GM18867 (cell line): ENCODE measurements at regions not wholly inside any gene's neighbourhood (a gene's known extent, or its start where the extent isn't known, plus 50 kb on each side); places are given as distances from the start of the nearest gene placed in this dataset.
"Not testable (repeated sequence)": the region's sequence is repeated elsewhere in the genome, so short reads cannot be mapped to it uniquely, and the experiment has no call there.

Experiments used
- ATAC-seq: cut with Tn5 transposase; IDR thresholded peaks from one replicate; pipeline ENCODE4 v1.9.1; 2021; ENCODE audit warnings: mild to moderate bottlenecking, moderate library complexity; ENCODE audit not compliant: unreplicated experiment

GRCh38 chr16:59601452-59601851 lies 867.3 kb upstream of the GOT2 start:
- no peak for ATAC-seq

DNA sequence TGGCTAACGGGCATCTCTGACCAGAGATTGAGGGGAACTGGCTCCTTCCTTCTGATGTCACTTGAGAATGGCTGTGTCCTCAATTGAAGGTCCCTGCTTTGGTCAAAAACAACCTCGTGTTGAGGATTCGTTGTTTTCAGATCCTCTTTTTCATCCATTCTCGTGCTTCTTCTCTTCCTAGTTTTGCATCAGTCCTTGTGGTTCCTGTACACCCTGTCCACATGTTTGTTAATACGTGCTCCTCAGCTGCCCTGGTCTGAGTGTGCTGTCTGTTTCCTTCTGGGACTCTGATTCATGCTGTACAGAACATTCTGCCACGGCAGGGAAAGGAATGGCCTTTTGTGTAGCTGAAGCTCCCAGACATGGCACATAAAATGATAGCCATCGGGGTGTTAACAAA lies 863.2 kb upstream of the GOT2 start:
- no peak for ATAC-seq

GRCh38 chr16:59596693-59597092 lies 862.6 kb upstream of the GOT2 start:
- ATAC-seq, result no peak

- peak; percentile 56 for ATAC-seq
Observed at GRCh38 chr16:59593194-59593661, 859.1 kb upstream of the GOT2 start.

- no peak for ATAC-seq
Observed at GRCh38 chr16:59591480-59591879, 857.4 kb upstream of the GOT2 start.

GRCh38 chr16:59590845-59591244 lies 856.7 kb upstream of the GOT2 start:
- ATAC-seq, result no peak

GRCh38 chr16:59586331-59586730 lies 852.2 kb upstream of the GOT2 start:
- no peak for ATAC-seq

- no peak for ATAC-seq
Observed at GRCh38 chr16:59574296-59574695, 840.2 kb upstream of the GOT2 start.

DNA sequence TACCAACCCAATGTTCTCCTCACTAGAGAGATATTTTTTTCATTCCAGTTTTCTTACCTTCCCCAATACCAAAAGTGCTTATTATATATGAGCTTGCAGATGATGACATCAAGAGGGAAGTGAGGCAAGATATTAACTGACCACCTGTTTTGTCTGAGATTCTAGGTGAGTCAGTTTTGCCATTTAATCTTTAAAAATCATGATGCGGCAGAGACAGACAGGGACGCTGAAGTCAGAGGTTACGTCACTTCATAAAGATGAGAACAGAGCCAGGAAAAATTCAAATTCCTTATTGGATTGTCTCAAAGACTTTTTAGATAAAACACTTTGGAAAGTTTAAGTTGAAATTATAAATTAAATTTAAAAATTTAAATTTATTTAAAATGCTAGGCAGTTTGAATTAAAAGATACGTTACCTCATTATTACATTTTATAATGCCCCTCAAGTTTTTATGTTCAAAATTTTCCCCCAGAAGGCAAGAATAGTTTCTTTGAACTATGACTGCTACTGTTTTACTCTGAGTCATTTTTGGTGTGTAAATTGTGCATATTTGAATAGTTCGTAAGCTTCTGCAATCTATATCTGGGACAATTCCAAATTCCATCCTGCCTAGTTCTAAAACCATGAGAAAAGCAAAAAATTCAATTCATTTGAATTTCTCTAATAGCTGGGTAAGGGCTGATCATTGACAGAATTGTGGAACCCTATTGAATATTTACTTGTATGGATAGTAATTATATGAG lies 839.6 kb upstream of the GOT2 start:
- ATAC-seq, result no peak

DNA sequence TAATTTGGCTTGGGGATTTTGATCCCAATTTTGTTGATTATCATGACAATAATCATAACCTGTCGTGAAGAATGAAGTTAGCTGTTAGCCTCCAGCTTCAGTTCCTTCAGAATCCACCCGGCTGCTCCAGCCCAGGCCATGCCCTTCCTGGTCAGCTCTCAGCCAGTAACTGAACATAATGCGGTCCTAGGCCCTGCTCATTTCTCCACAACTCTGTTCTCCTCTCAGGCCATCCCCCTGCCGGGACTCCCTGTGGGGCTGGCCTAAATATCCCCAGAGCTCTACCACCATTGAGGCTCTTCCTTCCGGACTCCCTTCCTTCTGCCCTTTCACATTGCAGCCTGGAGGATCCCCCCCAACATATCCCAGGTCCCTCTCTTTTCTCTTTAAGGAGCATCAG lies 833.4 kb upstream of the GOT2 start:
- ATAC-seq, result no peak

DNA sequence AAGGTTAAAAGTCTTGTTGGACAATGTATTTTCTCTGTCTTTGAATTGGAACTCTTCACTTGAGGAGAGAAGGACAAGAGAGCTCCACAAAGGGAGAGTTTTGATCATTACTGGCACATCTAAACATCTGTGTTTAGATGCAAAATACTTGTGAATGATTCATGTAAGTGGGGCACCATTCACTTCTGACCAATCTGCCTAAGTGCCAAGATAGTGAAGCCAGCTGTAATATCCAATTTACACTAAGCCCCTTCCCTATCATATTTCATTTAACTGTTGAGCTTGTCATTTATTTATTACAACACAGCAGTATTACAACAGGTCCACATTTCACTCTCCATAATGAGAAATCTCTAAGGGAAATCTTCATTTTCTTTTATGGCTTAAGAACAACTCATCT lies 832.3 kb upstream of the GOT2 start:
- no peak for ATAC-seq

GRCh38 chr16:59558679-59559078 lies 824.6 kb upstream of the GOT2 start:
- ATAC-seq, result no peak

DNA sequence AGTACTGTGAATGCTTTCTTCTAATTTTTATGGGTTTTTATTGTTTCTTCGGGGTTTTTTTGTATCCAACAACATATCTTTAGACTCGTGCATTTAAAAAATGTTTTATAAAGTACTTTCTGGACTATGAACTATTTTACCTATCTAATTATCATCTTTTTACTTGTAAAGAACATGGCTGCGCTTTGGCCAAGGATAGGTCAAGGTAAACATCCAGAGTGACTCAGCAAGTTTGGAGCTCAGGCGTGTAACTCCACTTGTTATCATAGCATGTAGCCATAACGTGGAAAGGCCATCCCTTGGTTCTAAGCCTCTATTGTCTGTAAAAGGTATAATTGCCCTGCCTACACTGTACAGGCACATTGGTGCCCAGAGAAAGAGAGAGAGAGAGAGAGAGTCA lies 818.0 kb upstream of the GOT2 start:
- no peak for ATAC-seq

- ATAC-seq, result no peak
Observed at GRCh38 chr16:59545721-59546120, 811.6 kb upstream of the GOT2 start.

- no peak for ATAC-seq
Observed at GRCh38 chr16:59543641-59544040, 809.5 kb upstream of the GOT2 start.

DNA sequence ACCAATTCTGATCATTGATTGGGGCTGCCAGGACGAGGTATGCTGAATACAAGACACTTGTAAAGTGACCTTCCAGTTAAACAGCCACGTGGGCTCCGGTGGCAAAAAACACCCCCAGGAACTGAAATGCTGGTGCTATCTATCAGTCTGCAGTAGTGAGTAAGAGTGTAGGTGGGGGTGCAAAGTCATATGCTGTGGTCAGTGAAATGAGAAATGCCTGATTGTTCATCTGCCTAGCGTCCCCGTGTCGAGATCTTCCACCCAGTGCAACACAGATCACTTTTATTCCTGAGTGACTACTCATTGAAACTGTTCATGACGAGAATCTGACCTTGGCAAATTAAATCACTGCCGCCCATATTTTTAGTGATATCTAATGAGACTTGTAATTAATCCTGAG lies 806.5 kb upstream of the GOT2 start:
- no peak for ATAC-seq

- no peak for ATAC-seq
Observed at GRCh38 chr16:59535298-59535697, 801.2 kb upstream of the GOT2 start.

DNA sequence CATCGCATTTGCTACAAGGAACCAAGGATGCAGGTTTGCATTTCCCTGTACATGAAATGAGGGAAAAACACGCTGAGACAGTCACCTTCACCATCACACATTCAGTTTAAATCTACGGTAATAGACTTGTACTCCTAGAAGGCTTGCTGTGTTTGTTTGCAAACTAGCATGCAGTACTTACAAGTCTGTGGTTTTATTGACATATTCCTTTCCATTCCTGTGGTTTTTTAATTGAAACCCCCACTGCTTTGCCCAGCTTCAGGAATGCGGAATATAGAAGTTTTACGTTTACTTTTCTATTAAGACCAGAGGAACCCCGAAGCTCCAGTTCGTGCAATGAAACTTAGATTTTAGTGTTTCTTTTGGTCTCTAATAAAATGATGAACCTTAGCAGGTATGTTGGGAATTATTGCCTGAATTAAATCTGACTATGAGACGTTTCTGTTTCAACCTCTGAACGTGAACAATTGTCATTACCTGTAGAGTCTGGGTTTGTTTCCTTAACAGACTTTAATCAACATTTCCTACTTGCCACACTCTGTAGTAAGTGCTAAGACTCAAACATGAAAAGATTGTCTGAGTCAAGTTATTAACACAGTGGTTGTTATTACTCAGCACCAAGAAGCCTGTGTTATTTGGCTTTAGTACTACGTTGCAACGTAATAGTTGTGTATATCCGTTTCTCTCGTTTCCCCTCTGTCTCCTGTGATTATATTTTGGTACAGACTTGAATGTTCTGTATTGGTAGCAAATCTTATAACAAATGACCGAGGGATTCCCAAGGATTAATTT lies 793.3 kb upstream of the GOT2 start:
- ATAC-seq, result no peak

DNA sequence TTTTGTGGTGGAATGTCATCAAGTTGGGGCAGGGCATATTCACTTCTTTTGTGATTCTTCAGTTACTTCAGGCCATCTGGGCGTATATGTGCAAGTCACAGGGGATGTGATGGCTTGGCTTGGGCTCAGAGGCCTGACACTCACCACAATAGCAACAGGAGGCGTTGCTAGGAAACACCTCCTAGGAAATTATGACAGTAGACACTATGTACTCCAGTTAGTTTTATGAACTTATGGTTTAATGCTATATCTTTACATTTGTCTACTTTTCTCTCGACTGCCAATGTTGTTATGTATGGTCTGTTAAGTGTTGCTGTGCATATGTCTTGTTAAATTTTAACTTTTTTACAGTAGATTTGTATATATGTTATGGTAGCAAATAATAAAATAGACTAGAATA lies 788.7 kb upstream of the GOT2 start:
- no peak for ATAC-seq

GRCh38 chr16:59518721-59519120 lies 784.6 kb upstream of the GOT2 start:
- not testable (repeated sequence) for ATAC-seq

- ATAC-seq, result no peak
Observed at GRCh38 chr16:59514651-59515050, 780.5 kb upstream of the GOT2 start.

DNA sequence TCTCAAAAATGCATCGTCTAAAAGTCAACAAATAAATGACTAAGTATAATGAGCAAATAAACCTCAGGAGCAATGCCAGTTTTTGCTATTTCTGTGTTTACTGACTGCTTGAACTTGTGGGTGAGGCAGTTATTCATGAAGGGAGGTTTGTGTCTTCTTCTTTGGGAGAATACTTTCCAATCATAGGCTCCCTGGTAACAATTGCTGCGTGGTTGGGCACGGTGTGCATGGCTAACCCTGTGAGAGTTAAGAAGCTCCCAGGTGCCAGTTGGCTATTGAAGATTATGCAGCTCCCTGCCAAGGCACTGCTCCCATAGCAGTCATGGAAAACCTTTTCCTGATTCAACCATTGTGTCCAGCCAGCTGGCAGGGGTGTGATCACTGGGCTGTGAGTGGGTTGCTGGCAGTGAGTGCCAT lies 775.9 kb upstream of the GOT2 start:
- ATAC-seq, result no peak
